Type B pancreatic cell (in vitro differentiated cells): ENCODE measurements at regions not wholly inside any gene's neighbourhood (a gene's known extent, or its start where the extent isn't known, plus 50 kb on each side); places are given as distances from the start of the nearest gene placed in this dataset.
"Not testable (repeated sequence)": the region's sequence is repeated elsewhere in the genome, so short reads cannot be mapped to it uniquely, and the experiment has no call there.

Experiments used
- DNase-seq: peaks from one replicate; pipeline ENCODE4 v3.0.0; 2021; ENCODE audit warnings: mixed read lengths; ENCODE audit not compliant: unreplicated experiment; ENCODE audit errors: extremely low spot score
- H3K27ac Mint-ChIP-seq: 2 replicates; pipeline ENCODE4 v1.8.0; 2021; ENCODE audit warnings: mild to moderate bottlenecking, mixed read lengths
- H3K27me3 Mint-ChIP-seq: 2 replicates; pipeline ENCODE4 v1.8.0; 2021; ENCODE audit warnings: mixed read lengths
- H3K36me3 Mint-ChIP-seq: 2 replicates; pipeline ENCODE4 v1.8.0; 2021; ENCODE audit warnings: mixed read lengths
- H3K4me1 Mint-ChIP-seq: one replicate; pipeline ENCODE4 v1.8.0; 2021; ENCODE audit warnings: mixed read lengths; ENCODE audit not compliant: unreplicated experiment
- H3K4me3 Mint-ChIP-seq: 2 replicates; pipeline ENCODE4 v1.8.0; 2021; ENCODE audit warnings: mild to moderate bottlenecking, mixed read lengths
- H3K9me3 Mint-ChIP-seq: 2 replicates; pipeline ENCODE4 v1.8.0; 2021; ENCODE audit warnings: mixed read lengths
- CTCF ChIP-seq: fragments of 200-600 bp; sonication (generic); conservative IDR thresholded peaks from 2 replicates; pipeline ENCODE4 v1.5.0; 2021; ENCODE audit warnings: antibody characterized with exemption, mild to moderate bottlenecking

GRCh38 chr3:137854533-137855261 lies 90.6 kb downstream of the SOX14 start:
- no peak for TF ChIP-seq CTCF
- Mint-ChIP-seq H3K9me3 (no peaks in the 10 kb centered on the region), H3K36me3 (no peaks in the 10 kb centered on the region), H3K4me3 (no peak overlapping the region), H3K4me1 (no peaks in the 10 kb centered on the region), H3K27ac (no peak overlapping the region), H3K27me3 (peaks cover 64% of the 10 kb centered on the region)
- no peak for DNase-seq

GRCh38 chr3:137866001-137866400 lies 101.9 kb downstream of the SOX14 start:
- no peak overlapping the region for H3K4me3 Mint-ChIP-seq
- DNase-seq, result no peak
- no peaks in the 10 kb centered on the region for H3K4me1 Mint-ChIP-seq
- H3K27ac Mint-ChIP-seq, result no peak overlapping the region
- peaks cover 8% of the 10 kb centered on the region for H3K9me3 Mint-ChIP-seq
- peaks cover 33% of the 10 kb centered on the region for H3K27me3 Mint-ChIP-seq
- H3K36me3 Mint-ChIP-seq, result no peaks in the 10 kb centered on the region
- no peak for TF ChIP-seq CTCF

- peaks cover 15% of the 10 kb centered on the region for H3K9me3 Mint-ChIP-seq
- no peak for DNase-seq
- no peaks in the 10 kb centered on the region for H3K36me3 Mint-ChIP-seq
- no peaks in the 10 kb centered on the region for H3K4me1 Mint-ChIP-seq
- no peak overlapping the region for H3K4me3 Mint-ChIP-seq
- H3K27ac Mint-ChIP-seq, result peak overlapping the region; percentile 17
- no peak for TF ChIP-seq CTCF
- peaks cover 30% of the 10 kb centered on the region for H3K27me3 Mint-ChIP-seq
These were observed 102.8 kb downstream of the SOX14 start for GRCh38 chr3:137866933-137867332.

- Mint-ChIP-seq H3K9me3 (peaks cover 18% of the 10 kb centered on the region), H3K36me3 (no peaks in the 10 kb centered on the region), H3K27ac (peak overlapping the region; percentile 17), H3K4me3 (no peak overlapping the region), H3K27me3 (peaks cover 24% of the 10 kb centered on the region), H3K4me1 (no peaks in the 10 kb centered on the region)
- no peak for DNase-seq
- no peak for TF ChIP-seq CTCF
These were observed 103.5 kb downstream of the SOX14 start for GRCh38 chr3:137867611-137868010.

- TF ChIP-seq CTCF, result no peak
- Mint-ChIP-seq H3K27ac (no peak overlapping the region), H3K27me3 (peaks cover 19% of the 10 kb centered on the region), H3K4me3 (no peak overlapping the region), H3K9me3 (peaks cover 18% of the 10 kb centered on the region), H3K36me3 (no peaks in the 10 kb centered on the region), H3K4me1 (no peaks in the 10 kb centered on the region)
- DNase-seq, result no peak
These were observed 104.9 kb downstream of the SOX14 start for GRCh38 chr3:137869022-137869421.

- not testable (repeated sequence) for H3K27me3 Mint-ChIP-seq, H3K4me1 Mint-ChIP-seq, H3K27ac Mint-ChIP-seq, H3K36me3 Mint-ChIP-seq, H3K4me3 Mint-ChIP-seq, DNase-seq
- H3K9me3 Mint-ChIP-seq, result peaks cover 20% of the 10 kb centered on the region
These were observed 108.5 kb downstream of the SOX14 start for GRCh38 chr3:137872589-137872988.

GRCh38 chr3:137896842-137897241 lies 113.1 kb upstream of the CLDN18 start:
- H3K4me1 Mint-ChIP-seq, H3K9me3 Mint-ChIP-seq, DNase-seq, H3K27ac Mint-ChIP-seq, H3K4me3 Mint-ChIP-seq, H3K36me3 Mint-ChIP-seq: not testable (repeated sequence)
- H3K27me3 Mint-ChIP-seq, result peaks cover 16% of the 10 kb centered on the region
